SK-N-SH (cell line): ENCODE measurements at regions not wholly inside any gene's neighbourhood (a gene's known extent, or its start where the extent isn't known, plus 50 kb on each side); places are given as distances from the start of the nearest gene placed in this dataset.

Source experiments
- CTCF ChIA-PET: fragments of 300-600, 350-600 bp; formaldehyde crosslinking; extraction: SDS; loops from one replicate; lab custom pipeline; 2021; lab: Yijun Ruan, JAX
- POLR2A ChIA-PET: fragments of 350-600 bp; sonication (Branson Sonifier 250); formaldehyde crosslinking; extraction: SDS; loops from one replicate; lab custom pipeline; 2020; ENCODE audit warnings: antibody characterized with exemption, inconsistent platforms; lab: Yijun Ruan, JAX
- DNase-seq: peaks from one replicate; pipeline ENCODE4 v3.0.0; 2012
- H2AFZ ChIP-seq: fragments of 200-600 bp; sonication (generic); 2 replicates; pipeline ENCODE4 v1.8.1; 2016; ENCODE audit warnings: antibody characterized with exemption, mild to moderate bottlenecking, low read depth
- H3F3A ChIP-seq: fragments of 200-600 bp; sonication (generic); replicated peaks from 2 replicates; pipeline ENCODE3; 2016; ENCODE audit warnings: antibody characterized with exemption, mild to moderate bottlenecking; ENCODE audit not compliant: insufficient read depth
- H3K27ac ChIP-seq, 2 experiments: fragments of 200-500 bp in 1 of 2; fragments of 200-600 bp in 1 of 2; sonication (Bioruptor generic) in 1 of 2; sonication (generic), shearing (Covaris generic) in 1 of 2; 2 replicates each; pipeline versions ENCODE4 v1.5.1 to v1.6.1; 2014 to 2016; ENCODE audit warnings: low read depth in 2 of 2, inconsistent platforms in 1 of 2, low read length in 1 of 2, mild to moderate bottlenecking in 1 of 2, mixed read lengths in 1 of 2
- H3K27me3 ChIP-seq: fragments of 200-600 bp; sonication (generic), shearing (Covaris generic); 2 replicates; pipeline ENCODE4 v1.6.1; 2016; ENCODE audit warnings: mixed run types; ENCODE audit not compliant: insufficient read depth
- H3K36me3 ChIP-seq, 2 experiments: fragments of 200-500 bp in 1 of 2; fragments of 200-600 bp in 1 of 2; sonication (Bioruptor generic) in 1 of 2; sonication (generic) in 1 of 2; replicated peaks in 1 of 2; 2 replicates each; pipeline versions ENCODE3 to v1.5.1; 2014 to 2016; ENCODE audit warnings: low read length in 1 of 2, mild to moderate bottlenecking in 1 of 2; ENCODE audit not compliant: insufficient read depth in 2 of 2, control insufficient read depth in 1 of 2
- H3K4me1 ChIP-seq, 2 experiments: fragments of 200-500 bp in 1 of 2; fragments of 200-600 bp in 1 of 2; sonication (Bioruptor generic) in 1 of 2; sonication (generic), shearing (Covaris generic) in 1 of 2; 2 replicates each; pipeline versions ENCODE4 v1.5.1 to v1.6.1; 2014 to 2016; ENCODE audit warnings: low read depth in 1 of 2, low read length in 1 of 2, mixed run types in 1 of 2; ENCODE audit not compliant: insufficient read depth in 2 of 2, control insufficient read depth in 1 of 2
- H3K4me2 ChIP-seq: fragments of 200-600 bp; sonication (generic), shearing (Covaris generic); 2 replicates; pipeline ENCODE4 v1.6.1; 2017; ENCODE audit warnings: mixed run types
- H3K4me3 ChIP-seq, 2 experiments: fragments of 200-500 bp in 1 of 2; fragments of 200-600 bp in 1 of 2; sonication (Bioruptor generic) in 1 of 2; sonication (generic), shearing (Covaris generic) in 1 of 2; 2 replicates each; pipeline versions ENCODE4 v1.5.1 to v1.8.1; 2014 to 2016; ENCODE audit warnings: low read depth in 2 of 2, inconsistent platforms in 1 of 2, low read length in 1 of 2, mild to moderate bottlenecking in 1 of 2, mixed read lengths in 1 of 2, moderate library complexity in 1 of 2
- H3K79me2 ChIP-seq: fragments of 200-600 bp; sonication (generic); 2 replicates; pipeline ENCODE4 v1.8.1; 2017; ENCODE audit warnings: mild to moderate bottlenecking; ENCODE audit not compliant: insufficient read depth
- H3K9ac ChIP-seq: fragments of 200-600 bp; sonication (generic); 2 replicates; pipeline ENCODE4 v1.6.1; 2017; ENCODE audit warnings: mixed run types
- H3K9me2 ChIP-seq: fragments of 200-600 bp; sonication (generic); 2 replicates; pipeline ENCODE4 v1.6.1; 2017; ENCODE audit warnings: mixed run types
- H3K9me3 ChIP-seq: fragments of 200-600 bp; sonication (generic); 2 replicates; pipeline ENCODE4 v1.6.1; 2017; ENCODE audit warnings: mixed run types, mild to moderate bottlenecking, moderate library complexity
- H4K20me1 ChIP-seq: fragments of 200-600 bp; sonication (generic); 2 replicates; pipeline ENCODE4 v1.6.1; 2017; ENCODE audit warnings: mild to moderate bottlenecking, mixed run types; ENCODE audit not compliant: insufficient read depth
- ELF1 ChIP-seq: IDR thresholded peaks from 2 replicates; pipeline ENCODE4 v1.4.0; 2012
- FOSL2 ChIP-seq: IDR thresholded peaks from 2 replicates; pipeline ENCODE4 v1.4.0; 2012; ENCODE audit warnings: low read depth, mild to moderate bottlenecking, moderate library complexity, borderline replicate concordance
- FOXJ3 ChIP-seq: sonication (generic); formaldehyde crosslinking; IDR thresholded peaks from 2 replicates; pipeline ENCODE4 v1.5.1; 2020; ENCODE audit warnings: mild to moderate bottlenecking, missing genetic modification reagents
- FOXM1 ChIP-seq: IDR thresholded peaks from 2 replicates; pipeline ENCODE4 v1.4.0; 2012; ENCODE audit warnings: low read depth, mild to moderate bottlenecking
- NFIC ChIP-seq: IDR thresholded peaks from 2 replicates; pipeline ENCODE4 v1.4.0; 2012; ENCODE audit warnings: borderline replicate concordance
- RAD21 ChIP-seq: IDR thresholded peaks from 2 replicates; pipeline ENCODE4 v1.6.1; 2012; ENCODE audit warnings: mild to moderate bottlenecking, low read length
- RCOR1 ChIP-seq: fragments of 150-350 bp; IDR thresholded peaks from 2 replicates; pipeline ENCODE4 v1.6.1; 2017; ENCODE audit warnings: antibody characterized with exemption, low read length
- RFX5 ChIP-seq: IDR thresholded peaks from 2 replicates; pipeline ENCODE4 v1.6.1; 2012; ENCODE audit warnings: mild to moderate bottlenecking, improper control_type of control experiment, low read length
- TAF1 ChIP-seq: IDR thresholded peaks from 2 replicates; pipeline ENCODE4 v1.6.1; 2012; ENCODE audit warnings: low read depth, mild to moderate bottlenecking, low read length, moderate library complexity, borderline replicate concordance
- TCF12 ChIP-seq: IDR thresholded peaks from 2 replicates; pipeline ENCODE4 v1.4.0; 2012
- WGBS: methylation state at CpG from one replicate; pipeline ENCODE4 v1.1.6; 2017; ENCODE audit warnings: low lambda C conversion rate; 5-methylcytosine and 5-hydroxymethylcytosine counted together
- TF ChIP-seq, protein P1 (sequence below): IDR thresholded peaks from 2 replicates; pipeline ENCODE4 v1.4.0; 2012; ENCODE audit warnings: low read depth, borderline replicate concordance
- TF ChIP-seq, protein P2 (sequence below): fragments of 200-600 bp; sonication (generic); IDR thresholded peaks from 2 replicates; pipeline ENCODE4 v1.6.1; 2017; ENCODE audit warnings: antibody characterized with exemption, mild to moderate bottlenecking, moderate library complexity
- TF ChIP-seq, protein P3 (sequence below): IDR thresholded peaks from 2 replicates; pipeline ENCODE4; 2012
- TF ChIP-seq, protein P4 (sequence below): fragments of 150-350 bp; IDR thresholded peaks from 2 replicates; pipeline ENCODE4 v1.6.1; 2017; ENCODE audit warnings: antibody characterized with exemption, low read length, low read depth, borderline replicate concordance

DNA sequence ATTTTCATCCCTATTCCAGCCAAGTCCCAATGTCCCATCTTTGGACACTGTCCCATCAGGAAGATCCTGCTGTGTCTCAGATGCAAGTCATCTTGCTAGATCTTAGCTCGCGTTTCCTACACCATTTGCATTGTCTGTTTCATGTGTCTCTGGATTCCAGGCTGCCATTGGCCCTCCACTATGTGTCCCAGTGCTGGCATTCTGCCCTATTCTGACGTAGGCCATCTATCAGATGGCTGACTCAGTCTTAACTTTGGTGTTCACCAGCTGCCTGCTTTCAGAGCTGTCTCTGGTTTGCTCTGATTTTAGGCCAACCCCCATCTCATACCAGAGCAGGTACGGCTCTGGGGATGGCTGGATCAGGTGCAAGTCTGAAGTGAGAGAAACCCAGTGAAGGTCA lies 300.9 kb upstream of the ASIC2 start:
- Histone ChIP-seq H3K4me2 (no peak overlapping the region), H4K20me1 (no peaks in the 10 kb centered on the region), H3K9ac (no peak overlapping the region), H3K27ac (no peak overlapping the region), H3K36me3 (no peaks in the 10 kb centered on the region), H3K9me2 (no peaks in the 10 kb centered on the region), H3K4me3 (no peak overlapping the region), H3K79me2 (no peaks in the 10 kb centered on the region), H3K4me1 (no peaks in the 10 kb centered on the region), H3F3A (no peaks in the 10 kb centered on the region)
- DNase-seq: no peak
- 19% methylated on average over 3 of the region's 4 CpGs for WGBS
- CTCF ChIA-PET: interaction anchor here (1.4 kb wide), 1 partner anchor 9 kb away, joined by 3 read pairs; no protein-coding TSS in a partner anchor
- TF ChIP-seq FOXM1: no peak
- TF ChIP-seq, protein P1, sequence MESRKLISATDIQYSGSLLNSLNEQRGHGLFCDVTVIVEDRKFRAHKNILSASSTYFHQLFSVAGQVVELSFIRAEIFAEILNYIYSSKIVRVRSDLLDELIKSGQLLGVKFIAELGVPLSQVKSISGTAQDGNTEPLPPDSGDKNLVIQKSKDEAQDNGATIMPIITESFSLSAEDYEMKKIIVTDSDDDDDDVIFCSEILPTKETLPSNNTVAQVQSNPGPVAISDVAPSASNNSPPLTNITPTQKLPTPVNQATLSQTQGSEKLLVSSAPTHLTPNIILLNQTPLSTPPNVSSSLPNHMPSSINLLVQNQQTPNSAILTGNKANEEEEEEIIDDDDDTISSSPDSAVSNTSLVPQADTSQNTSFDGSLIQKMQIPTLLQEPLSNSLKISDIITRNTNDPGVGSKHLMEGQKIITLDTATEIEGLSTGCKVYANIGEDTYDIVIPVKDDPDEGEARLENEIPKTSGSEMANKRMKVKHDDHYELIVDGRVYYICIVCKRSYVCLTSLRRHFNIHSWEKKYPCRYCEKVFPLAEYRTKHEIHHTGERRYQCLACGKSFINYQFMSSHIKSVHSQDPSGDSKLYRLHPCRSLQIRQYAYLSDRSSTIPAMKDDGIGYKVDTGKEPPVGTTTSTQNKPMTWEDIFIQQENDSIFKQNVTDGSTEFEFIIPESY: no peak
- TF ChIP-seq RFX5: no peak
- no peak for TF ChIP-seq TAF1
- TF ChIP-seq ELF1: no peak
- TF ChIP-seq FOSL2: no peak
- no peak for TF ChIP-seq NFIC
- TF ChIP-seq, protein P2, sequence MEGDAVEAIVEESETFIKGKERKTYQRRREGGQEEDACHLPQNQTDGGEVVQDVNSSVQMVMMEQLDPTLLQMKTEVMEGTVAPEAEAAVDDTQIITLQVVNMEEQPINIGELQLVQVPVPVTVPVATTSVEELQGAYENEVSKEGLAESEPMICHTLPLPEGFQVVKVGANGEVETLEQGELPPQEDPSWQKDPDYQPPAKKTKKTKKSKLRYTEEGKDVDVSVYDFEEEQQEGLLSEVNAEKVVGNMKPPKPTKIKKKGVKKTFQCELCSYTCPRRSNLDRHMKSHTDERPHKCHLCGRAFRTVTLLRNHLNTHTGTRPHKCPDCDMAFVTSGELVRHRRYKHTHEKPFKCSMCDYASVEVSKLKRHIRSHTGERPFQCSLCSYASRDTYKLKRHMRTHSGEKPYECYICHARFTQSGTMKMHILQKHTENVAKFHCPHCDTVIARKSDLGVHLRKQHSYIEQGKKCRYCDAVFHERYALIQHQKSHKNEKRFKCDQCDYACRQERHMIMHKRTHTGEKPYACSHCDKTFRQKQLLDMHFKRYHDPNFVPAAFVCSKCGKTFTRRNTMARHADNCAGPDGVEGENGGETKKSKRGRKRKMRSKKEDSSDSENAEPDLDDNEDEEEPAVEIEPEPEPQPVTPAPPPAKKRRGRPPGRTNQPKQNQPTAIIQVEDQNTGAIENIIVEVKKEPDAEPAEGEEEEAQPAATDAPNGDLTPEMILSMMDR: no peak
- TF ChIP-seq TCF12: no peak
- TF ChIP-seq, protein P3, sequence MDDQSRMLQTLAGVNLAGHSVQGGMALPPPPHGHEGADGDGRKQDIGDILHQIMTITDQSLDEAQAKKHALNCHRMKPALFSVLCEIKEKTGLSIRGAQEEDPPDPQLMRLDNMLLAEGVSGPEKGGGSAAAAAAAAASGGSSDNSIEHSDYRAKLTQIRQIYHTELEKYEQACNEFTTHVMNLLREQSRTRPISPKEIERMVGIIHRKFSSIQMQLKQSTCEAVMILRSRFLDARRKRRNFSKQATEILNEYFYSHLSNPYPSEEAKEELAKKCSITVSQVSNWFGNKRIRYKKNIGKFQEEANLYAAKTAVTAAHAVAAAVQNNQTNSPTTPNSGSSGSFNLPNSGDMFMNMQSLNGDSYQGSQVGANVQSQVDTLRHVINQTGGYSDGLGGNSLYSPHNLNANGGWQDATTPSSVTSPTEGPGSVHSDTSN: no peak
- TF ChIP-seq, protein P4, sequence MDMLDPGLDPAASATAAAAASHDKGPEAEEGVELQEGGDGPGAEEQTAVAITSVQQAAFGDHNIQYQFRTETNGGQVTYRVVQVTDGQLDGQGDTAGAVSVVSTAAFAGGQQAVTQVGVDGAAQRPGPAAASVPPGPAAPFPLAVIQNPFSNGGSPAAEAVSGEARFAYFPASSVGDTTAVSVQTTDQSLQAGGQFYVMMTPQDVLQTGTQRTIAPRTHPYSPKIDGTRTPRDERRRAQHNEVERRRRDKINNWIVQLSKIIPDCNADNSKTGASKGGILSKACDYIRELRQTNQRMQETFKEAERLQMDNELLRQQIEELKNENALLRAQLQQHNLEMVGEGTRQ: no peak
- no peak for TF ChIP-seq RCOR1
- TF ChIP-seq RAD21: no peak
- no peak for TF ChIP-seq FOXJ3 (CRISPR knock-in tag)
- TF ChIP-seq, all 33 proteins: peak for 0
- H3K9me3 ChIP-seq: no peaks in the 10 kb centered on the region
- no peaks in the 10 kb centered on the region for H3K27me3 ChIP-seq
- POLR2A ChIA-PET: no interaction called here
- H2AFZ ChIP-seq: no peak overlapping the region
